GM19238 (cell line): ENCODE measurements at regions not wholly inside any gene's neighbourhood (a gene's known extent, or its start where the extent isn't known, plus 50 kb on each side); places are given as distances from the start of the nearest gene placed in this dataset.

ENCODE experiments used
- DNase-seq: peaks from one replicate; pipeline ENCODE4 v3.0.0; 2011; ENCODE audit warnings: low spot score; ENCODE audit not compliant: insufficient read length

DNA sequence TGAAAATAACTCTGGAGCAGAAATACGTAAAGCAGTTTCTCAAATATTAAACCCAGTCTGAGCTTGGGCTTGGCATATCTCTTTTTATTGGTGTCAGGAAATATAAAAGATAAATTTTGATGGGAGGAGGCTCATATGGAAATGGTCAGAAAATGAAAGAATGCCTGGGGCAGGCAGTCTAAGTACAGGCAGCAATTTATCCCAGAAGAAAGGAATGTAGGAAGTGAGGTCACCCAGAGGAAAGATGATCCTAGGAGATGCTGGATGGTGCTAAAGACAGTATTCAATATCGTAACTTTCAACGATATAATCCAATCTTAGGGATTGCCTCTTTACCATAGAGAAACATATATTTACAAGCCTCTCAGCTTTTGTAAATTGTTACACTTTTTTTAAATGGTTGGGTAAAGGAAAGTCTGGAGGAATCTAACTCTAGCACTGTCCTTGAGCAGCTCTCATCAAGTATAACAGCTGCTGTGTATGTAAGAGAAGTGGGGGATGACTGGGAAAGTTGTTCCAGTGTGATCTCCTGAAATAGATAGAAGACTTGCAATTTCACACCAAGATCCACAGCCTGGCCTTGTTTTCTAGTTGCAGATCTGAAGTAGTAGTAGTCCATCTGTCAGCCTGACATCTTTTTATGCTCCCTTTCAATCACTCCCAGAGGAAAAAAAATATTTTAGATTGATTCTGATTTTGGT is 256.9 kb upstream of the SASH1 start:
- no peak for DNase-seq

- DNase-seq, result no peak
Measured at GRCh38 chr6:148086386-148086785, 256.3 kb upstream of the SASH1 start.

DNA sequence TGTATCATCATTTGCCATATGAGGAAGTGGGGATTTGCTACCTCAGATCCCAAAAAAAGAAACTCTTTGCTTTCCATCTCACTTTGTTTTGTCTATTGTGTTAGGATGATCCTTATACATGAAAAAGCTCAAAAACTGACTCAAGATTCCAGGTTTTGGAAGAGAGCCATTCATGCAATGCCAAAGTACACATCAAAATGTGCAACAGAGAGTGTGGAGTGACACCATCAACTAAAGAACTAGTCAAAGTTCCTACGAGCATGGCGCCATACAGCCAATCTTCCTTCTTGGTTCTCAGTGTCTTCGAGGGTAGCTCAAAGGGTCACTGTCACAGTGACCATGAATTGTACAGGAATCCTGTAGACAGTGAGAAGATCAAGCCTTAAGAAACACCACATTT is 255.8 kb upstream of the SASH1 start:
- no peak for DNase-seq

DNA sequence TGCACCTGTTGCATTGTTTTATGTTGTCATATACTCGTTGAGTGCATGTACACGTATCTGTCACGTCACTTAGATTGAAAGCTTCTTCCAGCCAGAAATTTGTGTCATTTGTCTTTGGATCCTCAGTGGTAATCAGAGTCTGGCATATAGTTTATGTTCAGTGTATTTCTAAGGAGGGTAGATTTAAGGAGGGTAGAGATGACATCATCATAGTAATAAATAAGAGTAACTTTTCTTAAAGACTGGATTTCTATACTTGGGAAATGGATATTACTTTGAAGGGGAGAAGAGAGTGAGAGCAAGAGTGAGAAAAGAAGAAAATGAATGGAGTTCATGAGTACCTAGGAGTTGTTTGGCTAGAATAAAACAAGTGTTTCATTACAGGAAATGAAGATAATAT is 255.0 kb upstream of the SASH1 start:
- no peak for DNase-seq

DNA sequence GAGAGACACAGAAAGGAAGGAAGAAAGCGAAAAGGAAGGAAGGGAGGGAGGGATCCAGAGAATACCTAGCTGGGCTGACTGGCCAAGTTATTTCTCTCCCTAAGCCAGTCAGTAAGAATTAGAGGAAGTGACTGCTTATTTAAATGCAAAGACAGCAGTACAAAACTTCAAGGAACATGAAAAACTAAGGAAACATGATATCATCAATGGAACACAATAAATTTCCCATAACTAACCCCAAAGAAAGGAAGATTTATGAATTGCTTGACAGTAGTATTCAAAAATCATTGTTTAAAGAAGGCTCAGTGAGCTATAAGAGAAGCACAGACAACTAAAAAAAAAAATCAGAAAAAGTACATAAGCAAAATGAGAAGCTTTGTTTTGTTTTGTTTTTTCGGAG is 252.3 kb upstream of the SASH1 start:
- DNase-seq, result no peak

DNA sequence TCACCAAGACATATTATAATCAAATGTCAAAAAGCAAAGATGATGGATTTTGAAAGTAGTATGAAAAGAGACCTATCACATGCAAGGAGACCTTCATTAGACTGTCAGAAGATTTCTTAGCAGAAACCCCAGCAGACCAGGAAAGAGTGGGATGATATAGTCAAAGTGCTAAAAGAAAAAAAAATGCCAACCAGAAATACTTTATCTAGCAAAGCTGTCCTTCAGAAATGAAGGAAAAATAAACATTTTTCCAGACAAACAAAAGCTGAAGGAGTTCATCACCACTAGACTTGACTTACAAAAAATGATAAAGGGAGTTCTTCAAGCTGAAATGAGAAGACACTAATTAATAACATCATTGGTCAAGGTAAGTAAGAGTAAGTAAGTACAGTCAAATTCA is 251.2 kb upstream of the SASH1 start:
- no peak for DNase-seq

GRCh38 chr6:148103436-148103835 is 239.2 kb upstream of the SASH1 start:
- DNase-seq, result no peak

- DNase-seq, result no peak
Measured at GRCh38 chr6:148104131-148104530, 238.5 kb upstream of the SASH1 start.

DNA sequence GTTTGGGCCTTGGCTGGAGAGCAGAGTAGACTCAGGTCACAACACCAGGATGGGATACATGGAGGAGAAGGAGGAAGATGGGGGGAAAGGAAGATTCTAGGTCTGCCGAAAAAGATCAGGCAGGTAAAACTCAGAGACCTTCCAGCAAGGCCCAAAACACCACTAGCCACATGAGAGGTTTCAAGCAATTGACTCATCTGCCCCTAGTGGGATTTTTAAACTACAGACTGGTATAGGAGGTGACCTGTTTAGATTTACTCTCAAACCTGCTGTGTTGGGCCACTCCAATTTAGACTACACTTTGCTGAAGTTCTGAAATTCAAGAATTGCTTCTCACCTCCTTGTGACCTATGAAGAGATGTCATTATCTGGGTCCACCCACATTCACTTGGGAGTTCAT is 236.9 kb upstream of the SASH1 start:
- DNase-seq, result no peak

GRCh38 chr6:148107911-148108310 is 234.7 kb upstream of the SASH1 start:
- no peak for DNase-seq

DNA sequence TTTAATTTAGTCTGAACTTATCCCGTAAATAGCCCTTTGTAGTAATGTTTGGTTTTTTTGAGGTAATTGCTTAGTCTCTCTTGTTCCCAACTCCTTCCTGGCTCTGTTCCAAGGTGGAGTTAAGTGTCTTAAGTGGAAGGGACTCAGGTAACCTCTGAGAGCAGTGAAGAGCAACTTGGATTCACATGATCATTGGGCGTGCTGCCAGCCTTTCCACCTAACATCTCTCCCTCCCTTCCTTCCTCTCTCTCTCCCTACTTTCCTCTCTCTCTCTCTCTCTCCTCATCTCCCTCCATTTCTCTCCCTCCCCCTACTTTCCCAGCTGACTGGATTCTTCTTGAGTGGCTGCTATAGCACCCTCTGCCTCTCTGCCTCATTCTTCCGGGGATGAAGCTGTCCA is 232.9 kb upstream of the SASH1 start:
- DNase-seq, result no peak

GRCh38 chr6:148110925-148111324 is 231.7 kb upstream of the SASH1 start:
- DNase-seq, result no peak

- DNase-seq, result no peak
Measured at GRCh38 chr6:148112851-148113319, 229.8 kb upstream of the SASH1 start.

DNA sequence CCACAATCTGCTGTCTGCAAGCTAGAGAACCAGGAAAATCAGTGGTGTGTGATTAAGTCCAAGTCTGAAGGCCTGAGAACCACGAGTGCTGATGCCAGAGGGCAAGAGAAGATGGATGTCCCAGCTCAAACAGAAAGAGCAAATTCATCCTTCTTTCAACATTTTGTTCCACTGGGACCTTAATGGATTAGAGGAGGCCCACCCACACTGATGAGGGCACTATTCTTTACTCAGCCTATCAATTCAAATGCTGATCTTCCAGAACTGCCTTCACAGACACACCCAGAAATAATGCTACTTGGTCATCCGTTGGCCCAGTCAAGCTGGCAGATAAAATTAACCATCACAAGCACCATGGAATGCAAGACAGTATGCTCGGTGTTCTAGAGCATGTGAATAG is 226.6 kb upstream of the SASH1 start:
- DNase-seq, result no peak

DNA sequence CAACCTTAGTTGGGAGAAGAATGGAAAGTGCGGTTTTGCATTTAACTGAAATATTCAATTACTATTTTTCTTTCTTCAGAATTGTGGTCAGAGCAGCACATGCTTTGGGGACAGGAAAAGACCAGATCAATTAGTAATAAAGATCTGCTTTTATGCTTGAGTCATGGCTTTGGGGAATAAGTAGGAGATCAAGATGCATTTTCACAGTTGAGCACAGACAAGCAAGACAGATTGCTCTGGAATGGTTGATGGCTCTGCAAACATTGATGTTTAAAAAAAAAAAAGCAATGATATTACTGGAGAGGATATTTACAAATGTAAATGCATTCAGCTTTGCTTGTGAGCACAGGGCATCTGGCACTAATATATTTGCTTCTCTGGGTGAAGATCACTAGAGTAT is 224.4 kb upstream of the SASH1 start:
- DNase-seq, result no peak

DNA sequence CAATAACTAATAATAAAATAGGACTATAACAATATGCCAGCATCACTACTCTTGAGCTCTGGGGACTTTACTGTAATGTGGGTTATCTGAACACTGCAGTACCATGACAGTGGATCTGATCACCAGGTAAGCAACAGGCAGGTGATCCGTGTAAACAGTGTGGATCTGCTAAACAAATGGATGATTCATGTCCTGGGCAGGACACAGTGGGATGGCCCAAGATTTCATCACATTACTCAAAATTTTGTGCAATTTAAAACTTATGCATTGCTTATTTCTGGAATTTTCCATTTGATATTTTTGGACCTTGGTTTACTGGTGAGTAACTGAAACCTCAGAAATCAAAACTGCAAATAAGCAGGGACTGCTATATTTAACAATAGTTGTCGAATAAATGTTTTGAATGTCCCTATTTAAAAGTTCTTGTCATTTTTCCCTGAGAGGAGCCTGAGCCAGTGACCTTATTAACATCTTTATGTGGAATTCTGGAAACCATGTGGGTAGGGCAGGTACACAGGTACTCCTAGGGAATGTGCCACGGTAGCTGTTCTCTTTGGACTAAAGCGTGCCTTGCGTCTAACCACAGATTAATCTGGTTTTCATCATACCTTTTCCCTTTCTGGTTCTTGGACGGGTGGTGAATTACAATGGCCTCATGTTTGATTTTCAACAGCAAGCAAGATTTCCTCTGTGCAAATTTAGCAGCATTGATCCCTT is 214.5 kb upstream of the SASH1 start:
- no peak for DNase-seq

DNA sequence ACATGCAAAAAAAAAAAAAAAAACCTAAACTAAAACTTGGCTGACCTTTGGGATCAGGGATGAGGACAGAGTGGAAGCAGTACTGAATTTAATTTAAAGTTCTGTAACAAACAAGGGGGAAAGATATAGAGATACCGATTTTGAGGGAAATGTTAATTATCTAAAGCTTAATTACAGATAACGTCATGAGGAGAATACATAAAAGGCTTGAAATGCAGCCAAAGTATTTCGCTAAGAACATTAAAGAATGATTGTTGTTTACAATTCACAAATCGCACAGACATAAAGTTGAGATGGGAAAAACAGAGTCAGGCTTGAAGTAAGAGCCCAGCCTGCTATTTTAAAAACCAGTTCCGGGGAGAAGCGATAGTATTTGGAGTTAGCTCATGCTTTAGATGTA is 208.0 kb upstream of the SASH1 start:
- DNase-seq, result no peak

DNA sequence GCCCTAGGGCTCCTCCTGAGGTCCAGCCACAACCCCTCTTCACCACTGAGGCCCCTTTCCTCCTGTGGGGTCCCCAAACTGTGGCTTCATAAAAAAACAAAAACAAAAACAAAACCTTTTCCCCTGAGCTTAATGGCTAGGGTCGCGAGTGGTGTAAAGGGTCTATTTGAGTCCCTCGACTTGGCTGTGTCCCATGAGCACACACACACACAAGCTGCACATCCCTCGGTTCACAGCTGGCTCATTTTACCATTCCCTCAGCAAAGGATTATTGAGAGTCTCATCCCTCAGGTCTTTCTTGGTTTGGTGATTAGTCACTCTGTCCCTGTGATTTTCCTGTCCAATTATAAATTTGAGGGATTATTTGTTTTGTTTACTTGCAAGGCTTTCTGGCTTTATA is 206.1 kb upstream of the SASH1 start:
- no peak for DNase-seq

DNA sequence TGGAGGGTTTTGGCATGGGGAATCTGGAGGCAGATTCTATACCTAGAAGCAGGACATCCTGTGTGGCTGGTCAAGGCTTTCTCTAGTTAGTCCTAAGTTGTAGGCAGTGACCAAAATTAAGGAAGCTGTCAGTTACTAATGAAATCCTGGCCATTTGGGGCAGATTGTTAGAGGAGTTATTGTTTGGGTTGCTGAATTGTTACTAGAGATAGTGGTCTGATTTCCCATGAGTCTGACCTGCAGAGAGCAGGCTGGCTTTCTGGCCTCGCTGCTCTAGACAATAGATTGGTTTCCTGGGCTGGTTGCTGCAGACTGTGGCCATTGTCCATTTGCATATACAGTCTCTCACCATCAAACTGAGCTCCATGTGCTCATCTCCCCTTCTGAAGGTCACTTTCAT is 205.0 kb upstream of the SASH1 start:
- no peak for DNase-seq

DNA sequence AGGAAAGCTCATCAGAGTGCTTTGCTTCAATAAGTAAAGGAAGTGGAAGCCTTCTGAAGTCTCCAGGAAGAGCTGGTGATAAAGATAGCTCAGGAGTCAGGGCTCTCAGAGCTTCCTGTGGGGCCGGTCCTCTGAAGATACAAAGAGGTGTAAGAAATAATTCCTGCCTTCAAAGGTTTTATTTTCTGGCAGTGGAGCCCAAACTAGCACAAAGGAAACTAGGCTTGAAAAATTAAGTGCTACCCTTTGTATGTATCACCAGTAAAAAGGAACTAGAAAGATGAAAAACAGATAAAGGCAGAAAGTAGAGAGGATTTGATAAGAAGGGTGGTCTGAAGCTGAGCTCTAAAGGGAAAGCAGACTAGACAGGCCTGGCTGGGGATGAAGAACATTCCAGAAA is 204.1 kb upstream of the SASH1 start:
- no peak for DNase-seq

- DNase-seq, result no peak
Measured at GRCh38 chr6:148140772-148141557, 201.7 kb upstream of the SASH1 start.

DNA sequence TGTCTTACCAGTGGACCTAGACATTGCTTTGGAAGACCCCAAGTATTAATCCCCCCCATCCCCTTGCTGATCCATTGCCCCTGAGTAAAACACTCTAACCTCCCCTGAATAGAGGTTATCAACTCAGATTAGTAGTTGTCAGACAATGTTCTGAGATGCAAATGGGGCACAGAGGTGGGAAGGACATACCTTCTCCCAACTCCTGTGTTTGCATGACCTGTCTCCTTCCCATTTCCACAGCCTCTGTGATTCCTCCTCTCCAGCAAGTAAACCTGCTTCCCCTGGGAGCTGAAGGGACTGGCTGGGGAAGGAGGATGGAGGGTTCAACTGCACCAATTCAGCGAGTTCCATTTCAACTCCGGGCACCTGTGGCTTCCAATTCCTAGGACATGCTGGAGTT is 199.8 kb upstream of the SASH1 start:
- DNase-seq, result no peak
